KG1 (cell line): ENCODE measurements at regions not wholly inside any gene's neighbourhood (a gene's known extent, or its start where the extent isn't known, plus 50 kb on each side); places are given as distances from the start of the nearest gene placed in this dataset.
"Not testable (repeated sequence)": the region's sequence is repeated elsewhere in the genome, so short reads cannot be mapped to it uniquely, and the experiment has no call there.

ENCODE experiments used
- DNase-seq: peaks from one replicate; lab custom pipeline; 2025; lab: John Stamatoyannopoulos, UW

DNA sequence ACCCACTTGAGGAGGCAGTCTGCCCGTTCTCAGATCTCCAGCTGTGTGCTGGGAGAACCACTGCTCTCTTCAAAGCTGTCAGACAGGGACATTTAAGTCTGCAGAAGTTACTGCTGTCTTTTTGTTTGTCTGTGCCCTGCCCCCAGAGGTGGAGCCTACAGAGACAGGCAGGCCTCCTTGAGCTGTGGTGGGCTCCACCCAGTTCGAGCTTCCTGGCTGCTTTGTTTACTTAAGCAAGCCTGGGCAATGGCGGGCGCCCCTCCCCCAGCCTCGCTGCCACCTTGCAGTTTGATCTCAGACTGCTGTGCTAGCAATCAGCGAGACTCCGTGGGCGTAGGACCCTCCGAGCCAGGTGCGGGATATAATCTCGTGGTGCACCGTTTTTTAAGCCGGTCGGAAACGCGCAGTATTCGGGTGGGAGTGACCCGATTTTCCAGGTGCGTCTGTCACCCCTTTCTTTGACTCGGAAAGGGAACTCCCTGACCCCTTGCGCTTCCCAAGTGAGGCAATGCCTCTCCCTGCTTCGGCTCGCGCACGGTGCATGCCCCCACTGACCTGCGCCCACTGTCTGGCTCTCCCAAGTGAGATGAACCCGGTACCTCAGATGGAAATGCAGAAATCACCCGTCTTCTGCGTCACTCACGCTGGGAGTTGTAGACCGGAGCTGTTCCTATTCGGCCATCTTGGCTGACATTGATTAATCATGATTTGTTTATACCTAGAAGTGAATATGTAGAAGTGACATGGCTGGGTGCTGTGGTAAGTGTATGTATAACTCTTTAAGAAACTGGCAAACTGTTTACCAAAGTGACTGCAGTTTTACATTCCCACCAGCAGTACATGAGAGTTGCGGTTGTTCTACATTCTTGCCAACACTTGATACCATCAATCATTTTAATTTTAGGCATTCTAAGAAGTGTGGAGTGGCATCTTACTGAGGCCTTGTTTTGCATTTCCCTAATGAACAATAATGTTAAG is 465.9 kb upstream of the MAP3K7 start:
- not testable (repeated sequence) for DNase-seq

DNA sequence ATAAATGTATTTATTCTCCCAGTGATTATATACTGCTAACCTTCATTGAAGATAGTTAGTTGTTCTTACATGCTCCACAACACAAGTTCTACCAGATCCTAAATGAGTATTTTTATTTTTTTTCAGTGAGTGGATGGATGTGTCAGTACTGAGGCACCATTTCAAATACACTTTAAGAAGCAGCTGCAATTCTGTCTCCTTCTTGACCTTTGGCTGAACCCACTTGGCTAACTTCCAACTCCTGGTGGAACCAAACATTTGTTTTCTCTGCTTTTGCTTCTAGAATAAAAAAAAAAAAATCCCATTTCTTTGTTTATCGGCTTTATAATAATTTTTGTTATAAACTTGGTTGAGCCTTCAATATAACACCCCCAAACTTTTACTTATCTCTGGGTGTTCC is 458.3 kb upstream of the MAP3K7 start:
- DNase-seq, result no peak

DNA sequence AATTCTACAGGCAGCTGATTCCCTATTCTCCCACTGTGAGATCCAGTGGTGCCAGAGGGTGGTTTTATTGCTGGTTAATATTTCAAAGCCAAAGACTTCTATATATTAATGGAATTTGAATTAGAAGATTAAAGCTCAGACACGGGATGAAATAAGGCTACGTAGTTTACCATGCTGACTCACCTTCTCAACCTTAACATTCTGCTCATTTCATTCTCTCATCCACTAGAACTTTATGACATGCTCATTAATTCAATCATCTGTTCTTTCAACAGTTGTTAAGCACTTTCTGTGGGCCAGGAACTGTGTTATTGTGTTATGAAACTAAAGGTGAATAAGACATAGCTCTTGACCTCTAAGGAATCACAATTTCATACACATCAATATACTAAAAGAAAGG is 456.9 kb upstream of the MAP3K7 start:
- no peak for DNase-seq

DNA sequence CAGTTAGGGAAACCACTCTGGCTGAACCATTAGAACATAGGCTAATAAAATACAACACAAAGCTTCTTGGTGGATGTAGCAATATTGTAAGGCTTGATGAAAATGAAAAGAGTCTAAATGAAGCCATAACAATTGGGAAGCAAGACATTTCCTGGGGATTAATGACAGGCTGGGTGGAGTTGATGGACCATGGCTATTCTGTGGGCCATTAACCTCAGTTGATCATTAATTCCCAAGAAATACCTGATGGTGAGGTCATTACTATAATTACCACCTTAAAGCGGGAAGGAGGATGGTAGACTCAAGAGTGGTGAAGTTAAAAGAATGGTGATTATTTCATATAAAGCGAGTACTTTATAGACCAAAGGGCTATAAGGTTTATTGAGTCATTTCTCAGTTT is 455.8 kb upstream of the MAP3K7 start:
- DNase-seq, result no peak

DNA sequence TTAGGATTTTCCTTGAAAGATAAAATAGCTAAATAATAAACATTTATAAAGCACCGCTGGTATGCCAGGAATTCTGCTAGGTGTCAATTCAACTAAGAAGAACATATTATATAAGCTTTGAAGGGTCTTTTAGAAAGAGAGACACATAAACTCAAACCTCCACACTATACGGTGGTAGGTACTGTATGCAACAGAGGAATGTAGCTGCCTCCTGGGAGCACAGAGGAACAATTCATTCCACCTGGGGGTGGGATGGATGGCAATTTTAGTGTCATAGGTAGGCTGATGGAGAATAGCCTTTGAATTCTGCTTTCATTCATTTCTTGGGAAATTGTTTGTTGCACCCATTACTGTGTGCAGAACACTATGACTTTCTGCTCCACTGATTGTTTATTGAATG is 447.1 kb upstream of the MAP3K7 start:
- DNase-seq, result no peak

DNA sequence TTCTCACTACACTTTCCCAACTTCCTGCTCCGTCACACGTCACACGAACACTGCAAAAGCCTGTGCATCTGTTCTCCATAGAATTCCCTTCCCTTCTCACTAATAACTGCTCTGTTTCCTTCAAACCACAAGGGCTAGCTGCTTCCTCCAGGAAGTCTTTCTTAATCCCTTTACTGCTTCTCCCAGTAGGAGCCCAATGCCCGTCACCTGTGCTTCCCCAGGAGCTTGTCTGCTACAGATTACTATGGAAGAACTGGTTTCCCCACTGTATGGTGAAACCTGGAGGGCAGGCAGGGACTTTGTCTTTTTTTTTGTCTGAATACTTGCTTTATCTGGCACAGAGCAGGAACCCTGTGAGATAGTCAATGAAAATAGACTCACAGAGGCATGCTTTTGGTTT is 444.7 kb upstream of the MAP3K7 start:
- DNase-seq, result no peak

DNA sequence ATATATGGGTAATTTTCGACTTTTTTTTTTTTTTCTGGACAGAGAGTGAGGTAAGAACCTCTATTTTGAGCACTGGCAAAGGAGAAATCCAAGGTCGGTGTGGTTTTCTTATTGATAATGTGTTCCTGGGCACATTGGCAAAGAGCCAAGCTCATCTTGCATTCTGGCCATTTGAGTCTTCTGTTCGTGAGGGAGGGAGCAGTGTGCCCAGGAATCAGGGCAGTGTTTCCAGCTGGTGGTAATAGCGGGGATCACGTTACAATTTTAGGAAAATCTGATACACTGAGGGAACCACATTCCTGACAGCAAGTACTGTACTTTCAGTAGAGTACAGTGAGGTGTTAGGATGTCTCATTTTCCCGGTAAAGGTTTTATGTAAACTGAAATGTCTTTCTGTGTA is 442.3 kb upstream of the MAP3K7 start:
- no peak for DNase-seq

DNA sequence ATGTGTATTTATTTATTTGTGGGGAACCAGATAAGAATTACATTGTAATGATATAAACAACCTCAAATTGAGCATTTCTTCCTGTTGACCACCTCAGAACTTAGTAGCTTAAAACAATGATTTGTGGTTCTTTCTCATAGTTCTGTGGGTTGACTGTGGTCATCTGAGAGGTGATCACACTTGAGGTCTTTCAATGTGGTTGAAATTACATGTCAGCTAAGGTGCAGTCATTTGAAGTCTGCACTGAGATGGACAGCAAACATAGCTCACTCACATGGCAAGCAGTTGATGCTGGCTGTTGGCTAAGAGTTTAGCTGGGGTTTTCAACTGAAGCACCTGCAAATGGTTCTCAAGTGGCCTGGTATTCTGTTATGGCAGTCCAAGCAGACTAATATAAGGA is 436.7 kb upstream of the MAP3K7 start:
- DNase-seq, result no peak

DNA sequence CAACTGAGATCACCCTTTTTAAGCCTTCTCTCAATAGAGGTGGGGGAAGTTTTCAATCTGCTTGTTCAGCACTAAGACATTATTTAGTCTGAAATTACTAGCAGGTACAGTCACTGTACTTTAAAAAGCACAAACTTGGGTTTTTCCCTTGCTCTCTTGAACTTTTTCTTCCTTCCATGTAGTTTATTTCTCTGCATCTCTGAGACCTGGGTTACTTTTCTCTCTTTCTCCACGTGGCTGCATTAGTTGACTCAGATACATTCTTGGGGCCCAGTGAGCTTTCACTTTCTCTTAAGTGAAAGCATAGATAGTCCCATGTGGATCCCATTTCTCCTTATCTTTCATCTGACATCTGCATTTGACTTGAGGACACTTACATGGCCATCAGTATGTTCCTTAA is 433.9 kb upstream of the MAP3K7 start:
- no peak for DNase-seq

DNA sequence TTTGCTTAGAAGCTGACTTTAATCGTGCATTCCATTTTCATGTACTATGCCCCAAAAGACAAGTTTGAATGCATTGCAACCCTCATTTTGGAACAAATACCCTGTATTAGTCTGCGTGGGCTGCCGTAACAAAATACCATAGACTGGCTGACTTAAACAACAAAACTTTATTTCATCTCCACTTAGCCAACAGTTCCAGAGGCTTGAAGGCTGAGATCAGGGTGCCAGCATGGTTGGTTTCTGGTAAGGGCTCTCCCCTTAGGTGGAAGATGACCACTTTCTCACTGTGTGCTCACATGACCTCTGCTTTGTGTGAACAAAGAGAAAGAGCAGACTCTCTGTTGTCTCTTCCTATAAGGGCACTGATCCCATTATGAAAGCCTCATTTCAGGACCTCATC is 431.7 kb upstream of the MAP3K7 start:
- DNase-seq, result no peak

DNA sequence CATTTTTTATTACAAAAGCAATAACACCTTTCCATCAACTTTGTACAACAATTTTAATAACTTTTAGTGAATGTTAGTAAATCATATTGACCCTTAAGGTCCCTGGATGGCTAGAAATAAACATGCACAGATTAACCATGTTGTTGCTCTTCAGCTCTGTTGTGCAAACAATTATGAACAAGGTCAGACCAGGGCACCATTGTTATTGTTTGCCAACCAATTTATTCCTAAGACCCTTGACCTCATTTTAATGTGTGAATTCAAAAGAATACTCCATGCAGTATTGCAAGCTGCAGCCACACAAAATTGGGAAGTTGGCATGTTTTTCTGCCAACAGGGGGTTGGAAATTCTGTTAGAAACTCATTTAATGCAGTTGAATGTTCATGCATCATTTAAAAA is 426.6 kb upstream of the MAP3K7 start:
- no peak for DNase-seq

DNA sequence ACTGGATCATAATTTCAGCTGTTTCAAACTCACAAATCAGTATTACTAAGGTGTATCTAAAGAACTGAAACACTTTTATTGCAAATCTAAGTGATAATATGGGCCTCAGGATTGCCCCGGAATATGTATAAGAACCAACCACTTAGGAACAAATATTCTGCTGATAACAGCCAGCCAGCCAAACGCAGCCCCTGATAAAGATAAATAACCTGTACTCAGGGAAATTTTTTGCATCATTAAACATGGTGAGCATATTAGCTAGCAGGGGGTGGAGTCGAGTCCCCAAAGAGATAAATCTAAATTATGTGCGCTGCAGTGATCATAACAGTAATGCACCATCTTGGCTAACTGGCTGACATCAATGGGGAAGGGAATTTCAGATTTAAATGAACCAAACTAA is 410.2 kb upstream of the MAP3K7 start:
- DNase-seq, result no peak

DNA sequence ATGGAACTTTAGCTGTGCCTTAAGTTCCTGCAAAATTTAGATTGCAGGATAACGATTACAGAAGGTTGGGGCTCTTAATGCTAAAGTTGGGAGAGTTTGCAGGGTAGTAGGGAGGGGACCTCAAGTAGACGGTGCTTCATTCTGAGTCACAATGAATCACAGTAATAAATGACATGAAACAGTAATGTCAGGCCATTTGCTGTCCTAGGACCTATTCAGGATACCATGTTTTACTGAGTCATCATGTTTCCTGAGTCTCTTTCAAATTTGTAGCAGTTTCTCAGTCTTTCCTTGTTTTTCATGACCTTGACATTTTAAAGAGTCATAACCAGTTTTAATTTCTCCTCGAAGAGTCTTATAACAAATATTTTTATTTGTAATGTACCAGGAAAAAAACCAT is 406.9 kb upstream of the MAP3K7 start:
- no peak for DNase-seq

DNA sequence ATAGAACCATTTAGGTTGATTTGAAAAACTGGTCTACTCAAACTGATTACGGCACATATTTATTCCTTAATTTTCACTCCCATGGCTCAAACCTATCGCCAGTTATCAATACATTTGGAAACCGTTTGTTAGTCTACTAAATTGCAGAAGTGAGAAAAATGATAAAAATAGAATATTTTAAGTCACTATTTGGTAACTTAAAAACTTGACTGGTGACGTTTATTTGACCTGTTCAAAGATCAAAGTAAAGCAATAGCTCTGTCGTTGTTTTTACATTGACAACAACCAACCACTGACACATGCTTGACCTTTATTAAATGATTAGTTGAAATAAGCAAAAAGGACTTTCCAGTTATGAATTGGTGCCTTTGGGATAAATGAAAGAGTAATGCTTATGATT is 402.9 kb upstream of the MAP3K7 start:
- no peak for DNase-seq

DNA sequence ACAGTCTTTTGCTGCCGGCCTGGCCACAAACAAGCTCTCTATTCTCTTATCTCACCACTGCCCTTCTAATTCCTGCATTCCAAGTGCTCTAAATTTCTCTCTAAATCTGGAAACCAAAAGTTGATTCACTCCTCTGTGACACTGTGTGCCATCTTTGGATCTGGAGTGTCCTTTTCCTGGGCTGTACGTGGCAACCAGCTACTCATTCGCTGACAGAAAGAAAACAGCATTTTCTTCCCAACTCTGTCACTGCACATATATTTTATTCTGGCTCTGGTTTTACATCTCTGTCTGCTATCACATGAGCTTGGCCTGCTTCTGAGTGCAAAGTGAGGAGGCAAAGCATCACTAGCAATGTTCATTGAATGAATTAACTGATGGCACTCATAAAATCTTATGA is 397.2 kb upstream of the MAP3K7 start:
- DNase-seq, result no peak

DNA sequence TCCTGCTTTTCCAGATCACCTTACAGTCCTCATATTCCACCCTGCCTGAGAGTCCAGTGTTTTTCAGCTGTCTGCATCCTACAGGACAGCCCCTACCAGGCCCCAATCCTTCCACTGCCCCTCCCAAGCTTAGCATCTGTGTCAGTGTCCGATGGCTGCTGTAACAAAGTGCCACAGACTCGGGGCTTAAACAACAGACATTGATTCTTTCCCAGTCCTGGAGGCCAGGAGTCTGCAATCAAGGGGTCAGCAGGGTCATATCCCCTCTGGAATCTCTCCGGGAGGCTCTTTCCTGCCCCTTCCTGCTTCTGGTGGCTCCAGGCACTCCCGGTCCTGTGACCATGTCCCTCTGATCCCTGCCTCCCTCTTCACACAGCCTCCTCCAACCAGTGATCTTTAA is 396.6 kb upstream of the MAP3K7 start:
- no peak for DNase-seq

DNA sequence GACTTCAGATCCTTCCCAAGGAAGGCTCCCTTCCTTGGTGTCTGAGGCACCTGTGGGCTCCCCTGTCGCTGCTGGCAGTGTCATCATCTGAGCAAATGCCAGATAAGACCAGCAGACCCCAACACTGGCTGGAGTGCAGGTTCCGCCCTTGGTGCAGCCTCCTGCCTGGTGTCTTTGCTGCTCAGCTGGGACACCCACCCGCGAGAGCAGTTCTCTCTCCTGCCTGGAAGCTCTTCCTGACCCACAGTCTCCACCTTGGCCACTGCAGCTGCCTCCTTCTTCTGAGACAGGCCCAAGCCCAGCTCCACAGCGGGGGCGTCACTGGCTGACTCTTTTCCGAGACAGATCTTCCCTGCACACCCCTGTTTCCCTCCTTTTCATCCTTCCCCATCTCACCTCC is 395.7 kb upstream of the MAP3K7 start:
- no peak for DNase-seq

DNA sequence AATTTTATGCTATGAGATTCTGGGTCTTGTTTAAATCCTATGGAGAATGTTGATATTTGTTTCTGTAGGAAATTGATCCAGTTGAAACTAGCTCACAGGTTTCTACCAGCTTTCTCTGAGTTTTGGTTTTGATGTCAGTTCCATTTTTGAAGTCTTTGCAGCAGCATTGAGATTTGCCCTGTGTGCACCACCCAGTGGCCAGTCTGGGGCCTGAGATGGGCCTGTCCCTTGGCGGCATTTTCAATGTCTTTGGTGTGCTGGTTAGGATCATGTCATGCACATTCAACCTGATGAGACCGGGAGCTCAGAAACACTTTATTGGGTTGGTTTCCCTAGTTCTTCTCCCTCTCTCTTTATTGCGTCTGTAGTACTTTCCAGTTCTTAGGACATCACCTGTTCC is 395.2 kb upstream of the MAP3K7 start:
- no peak for DNase-seq

DNA sequence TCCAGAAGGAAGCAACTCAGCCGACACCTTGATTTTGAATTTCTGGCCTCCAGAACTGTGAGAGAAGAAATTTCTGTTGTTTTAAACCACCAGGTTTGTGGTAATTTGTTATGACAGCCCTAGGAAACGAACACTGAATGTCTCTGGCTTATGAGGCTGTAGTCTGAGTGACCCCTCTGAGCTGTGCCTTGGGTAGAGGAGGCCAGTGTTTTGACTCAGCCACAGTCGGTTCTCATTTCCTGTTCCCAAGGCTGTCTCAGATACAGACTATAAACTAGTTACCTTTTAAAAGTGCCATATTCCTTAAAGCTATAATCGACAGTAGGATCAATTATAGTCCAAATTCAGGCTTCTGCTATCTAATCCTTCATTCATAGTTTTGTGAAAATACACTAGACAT is 391.2 kb upstream of the MAP3K7 start:
- no peak for DNase-seq

DNA sequence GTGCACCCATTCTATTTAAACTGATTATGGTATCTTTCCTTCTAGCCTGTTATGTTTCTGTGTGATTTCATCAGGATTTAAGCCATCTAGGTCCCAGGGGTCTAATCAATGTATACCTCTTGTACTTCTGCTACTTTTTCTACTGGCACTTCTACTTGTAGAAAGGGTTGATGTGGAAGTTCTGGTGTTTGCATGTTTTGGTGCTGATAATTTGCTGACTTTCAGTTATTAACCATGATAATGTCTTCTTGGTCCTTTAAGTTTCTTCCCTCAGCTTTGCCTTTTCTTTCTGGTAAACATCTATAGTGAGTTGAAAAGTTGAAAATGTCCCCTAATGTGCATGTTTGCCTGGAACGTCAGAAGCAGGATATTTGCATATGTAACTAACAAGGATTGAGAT is 390.6 kb upstream of the MAP3K7 start:
- no peak for DNase-seq

DNA sequence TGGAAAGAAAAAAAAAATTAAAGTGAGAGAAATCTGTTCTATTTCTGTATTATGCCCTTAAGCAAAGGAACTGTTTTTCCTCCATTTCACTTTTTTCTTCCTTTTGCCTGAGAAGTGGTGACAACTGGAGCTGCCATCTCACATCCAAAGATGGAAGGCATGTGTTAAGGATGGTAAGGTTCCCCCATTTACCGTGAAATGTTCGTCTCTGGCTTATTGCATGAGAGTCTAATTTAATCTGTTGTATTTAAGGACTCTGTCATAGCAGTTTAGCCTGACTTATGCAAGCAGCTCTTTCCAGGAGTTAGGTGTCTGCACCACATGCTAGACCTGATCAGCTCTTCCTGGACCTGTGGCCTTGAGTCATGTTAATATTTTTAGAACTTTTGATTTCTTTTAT is 389.5 kb upstream of the MAP3K7 start:
- no peak for DNase-seq

DNA sequence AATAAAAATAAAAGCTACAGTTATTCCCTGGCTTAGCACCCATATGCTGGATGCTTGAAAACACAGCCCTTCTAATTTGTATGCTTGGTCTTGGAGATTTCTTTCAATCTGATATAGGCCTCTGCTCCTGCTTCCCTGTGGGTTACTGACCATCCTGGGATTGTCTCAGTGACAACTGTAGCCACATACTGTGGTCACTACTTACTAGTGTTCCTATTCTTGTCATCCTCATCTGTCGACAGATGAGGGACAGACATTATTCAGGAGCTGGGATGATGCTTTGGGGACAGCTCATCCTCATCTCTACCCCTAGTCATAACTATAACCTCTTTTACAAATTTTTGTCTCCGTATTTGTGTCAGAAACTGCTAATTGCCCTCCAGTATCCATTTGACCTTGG is 388.9 kb upstream of the MAP3K7 start:
- no peak for DNase-seq

DNA sequence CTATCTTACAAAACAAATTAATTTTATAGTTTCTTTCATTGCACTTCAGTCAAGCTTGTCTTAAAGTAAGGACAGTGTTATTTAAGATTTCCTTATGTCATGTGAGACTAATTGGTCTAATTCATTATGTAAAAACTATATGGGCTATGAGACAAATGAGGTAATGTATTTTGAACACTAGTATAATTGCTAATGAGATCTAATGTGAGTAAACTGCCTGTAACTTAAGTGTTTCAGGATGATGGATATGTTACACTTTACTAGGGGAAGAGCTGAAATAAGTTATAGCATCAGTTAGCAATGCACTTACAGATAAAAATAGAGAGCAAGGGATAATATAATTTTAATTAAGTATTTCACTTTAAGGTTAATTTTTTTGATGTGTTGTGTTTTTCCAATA is 386.3 kb upstream of the MAP3K7 start:
- no peak for DNase-seq

DNA sequence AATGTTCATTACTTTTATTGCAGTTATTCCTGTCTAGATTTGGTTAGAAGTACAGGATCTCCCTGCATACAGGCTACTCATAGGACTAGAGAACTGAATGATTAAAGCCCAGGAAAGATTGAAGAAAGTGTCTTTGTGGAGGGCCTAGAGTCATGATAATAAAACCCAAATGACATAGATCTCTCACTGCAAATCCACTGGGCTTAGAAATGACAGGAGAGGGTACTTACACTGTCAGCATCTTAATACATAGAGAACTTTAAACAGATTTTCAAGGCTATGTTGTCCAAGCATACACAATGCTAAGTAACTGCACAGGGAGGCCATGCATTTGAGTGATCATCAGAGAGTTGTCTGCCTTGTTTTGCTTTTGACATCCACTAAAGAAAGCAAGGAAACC is 383.8 kb upstream of the MAP3K7 start:
- DNase-seq, result no peak
